ENCODE measurements at regions not wholly inside any gene's neighbourhood (a gene's known extent, or its start where the extent isn't known, plus 50 kb on each side); places are given as distances from the start of the nearest gene placed in this dataset.

GRCh38 chr2:175853616-175853890, 148.5 kb downstream of the LNPK start (continued):
- no peak for TF ChIP-seq CHD7 (IDR thresholded peaks at IDR 0.05; ENCODE audit: insufficient replicate concordance, low read length)
- TF ChIP-seq ATF2 (IDR thresholded peaks at IDR 0.05; ENCODE audit: low read length) = no peak
- no peak for TF ChIP-seq RAD21 (IDR thresholded peaks at IDR 0.05 in 1 of 2, conservative IDR thresholded peaks at IDR 0.05 in 1 of 2; ENCODE audit: low read depth in 2 of 2, low read length in 2 of 2)
- TF ChIP-seq RXRA (IDR thresholded peaks at IDR 0.05; ENCODE audit: insufficient read depth, low read depth, low read length) = no peak

Data from H1 (cell line).